ENCODE measurements at regions not wholly inside any gene's neighbourhood (a gene's known extent, or its start where the extent isn't known, plus 50 kb on each side); places are given as distances from the start of the nearest gene placed in this dataset.
A peak's percentile ranks its signal among the peaks of the same experiment; 100 is the strongest.
"Not testable (repeated sequence)": the region's sequence is repeated elsewhere in the genome, so short reads cannot be mapped to it uniquely, and the experiment has no call there.

DNA sequence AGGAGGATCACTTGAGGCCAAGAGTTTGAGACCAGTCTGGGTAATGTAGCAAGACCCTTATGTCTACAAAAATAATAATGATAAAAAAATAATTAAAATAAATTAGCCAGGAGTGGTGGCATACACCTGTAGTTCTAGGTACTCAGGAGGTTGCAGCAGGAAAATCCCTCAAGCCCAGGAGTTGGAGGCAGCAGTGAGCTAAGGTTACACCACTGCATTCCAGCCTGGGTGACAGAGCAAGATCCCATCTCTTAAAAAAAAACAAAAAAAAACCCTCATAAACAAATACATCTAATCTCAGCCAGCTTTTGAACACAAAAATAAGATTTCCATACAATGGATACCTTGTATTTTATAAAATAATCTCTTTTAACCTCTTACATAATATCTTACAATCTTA lies 363.3 kb upstream of the KLF4 start:
- no peak for DNase-seq

DNA sequence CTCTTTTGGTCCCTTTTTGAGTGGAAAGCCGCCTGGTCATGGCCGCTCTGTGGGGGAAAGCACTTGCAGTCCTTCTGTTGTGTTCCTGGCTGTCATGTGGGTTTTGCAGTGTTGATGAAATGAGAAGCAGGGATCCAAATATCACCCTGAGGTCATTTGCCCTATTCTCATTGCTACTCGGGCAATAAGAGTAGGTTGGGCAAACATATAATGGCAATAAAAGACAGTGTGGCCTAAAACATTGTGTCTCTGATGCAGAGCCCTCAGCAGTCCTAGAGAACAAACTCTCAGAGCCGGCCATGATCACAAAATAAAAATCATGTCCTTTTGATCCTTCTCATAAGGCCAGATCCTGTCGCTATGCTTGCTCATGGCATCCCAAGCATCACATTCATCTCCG lies 361.1 kb upstream of the KLF4 start:
- no peak for DNase-seq

DNA sequence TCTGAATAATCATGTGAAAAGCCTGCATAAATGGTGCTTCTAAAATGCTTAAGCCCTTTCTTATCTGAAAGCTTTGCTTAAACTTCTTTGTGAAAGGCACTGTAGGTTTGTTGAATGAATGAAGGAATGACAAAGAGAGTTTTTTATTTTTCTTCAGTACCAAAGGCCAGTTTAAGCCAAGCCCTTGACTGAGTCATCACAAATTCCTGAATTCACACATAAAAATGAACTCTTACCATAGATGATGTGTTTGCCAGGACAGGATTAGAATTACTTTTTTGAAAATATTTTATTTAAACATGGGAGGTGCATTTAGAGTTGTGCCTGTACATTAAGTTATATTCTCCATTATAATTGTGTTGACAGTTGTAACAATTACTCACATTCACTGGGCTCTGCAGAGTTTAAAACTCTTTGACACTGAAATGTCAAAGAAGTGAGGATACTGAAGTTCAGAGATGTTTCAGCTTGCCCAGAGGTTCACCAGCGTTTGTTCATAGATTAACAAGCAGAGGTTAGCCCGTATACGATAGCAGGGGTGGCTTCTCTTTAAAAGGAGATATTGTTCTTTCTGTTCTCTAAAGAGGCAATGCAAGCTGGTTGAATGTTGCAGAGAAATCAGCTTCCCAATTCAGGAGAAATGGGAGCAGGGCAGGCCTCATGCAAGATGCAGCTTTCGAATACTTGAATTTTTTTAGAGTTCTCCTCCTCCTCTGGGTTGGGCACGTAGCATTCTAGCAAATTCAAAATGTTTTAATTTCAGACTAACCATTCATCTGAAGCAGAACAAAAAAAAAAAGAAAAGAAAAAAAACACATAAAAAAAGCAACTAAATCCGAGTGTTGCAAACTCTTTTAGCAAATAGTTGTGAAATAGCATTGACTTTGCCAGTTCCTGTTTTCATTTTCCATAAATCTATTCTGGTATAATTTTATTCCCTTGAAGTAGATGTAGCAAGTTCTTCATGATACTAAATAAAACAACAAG lies 358.7 kb upstream of the KLF4 start:
- DNase-seq, result no peak

DNA sequence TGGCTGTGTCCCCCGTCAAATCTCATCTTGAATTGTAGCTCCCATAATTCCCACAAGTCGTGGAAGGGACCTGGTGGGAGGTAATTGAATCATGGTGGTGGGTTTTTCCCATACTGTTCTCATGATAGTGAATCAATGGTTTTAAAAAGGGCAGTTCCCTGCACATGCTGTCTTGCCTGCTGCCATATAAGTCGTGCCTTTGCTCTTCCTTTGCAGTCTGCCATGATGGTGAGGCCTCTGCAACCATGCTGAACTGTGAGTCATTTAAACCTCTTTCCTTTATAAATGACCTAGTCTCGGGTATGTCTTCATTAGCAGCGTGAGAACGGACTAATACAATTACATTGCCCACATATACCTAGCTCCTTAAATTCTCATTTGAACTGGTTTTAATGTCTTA lies 353.0 kb upstream of the KLF4 start:
- no peak for DNase-seq

DNA sequence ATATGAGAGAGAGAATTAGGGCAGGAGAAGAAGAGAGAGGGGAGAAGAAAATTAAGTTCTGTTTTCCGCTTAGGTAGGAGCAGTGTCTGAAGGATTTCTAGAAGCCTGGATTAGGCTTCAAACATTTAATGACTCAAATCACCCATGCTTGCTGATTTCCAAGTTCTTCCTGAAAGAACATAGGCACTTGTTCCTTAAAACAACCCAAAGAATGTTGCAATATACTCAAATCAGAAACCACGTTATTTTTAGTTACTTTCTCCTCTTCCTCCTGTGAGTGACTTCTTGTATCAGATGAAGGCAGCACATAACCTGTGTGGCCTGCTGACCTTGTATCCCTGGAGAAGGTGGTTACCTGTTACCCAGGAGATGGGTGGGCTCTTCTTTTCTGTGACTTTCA lies 351.5 kb upstream of the KLF4 start:
- DNase-seq, result no peak

DNA sequence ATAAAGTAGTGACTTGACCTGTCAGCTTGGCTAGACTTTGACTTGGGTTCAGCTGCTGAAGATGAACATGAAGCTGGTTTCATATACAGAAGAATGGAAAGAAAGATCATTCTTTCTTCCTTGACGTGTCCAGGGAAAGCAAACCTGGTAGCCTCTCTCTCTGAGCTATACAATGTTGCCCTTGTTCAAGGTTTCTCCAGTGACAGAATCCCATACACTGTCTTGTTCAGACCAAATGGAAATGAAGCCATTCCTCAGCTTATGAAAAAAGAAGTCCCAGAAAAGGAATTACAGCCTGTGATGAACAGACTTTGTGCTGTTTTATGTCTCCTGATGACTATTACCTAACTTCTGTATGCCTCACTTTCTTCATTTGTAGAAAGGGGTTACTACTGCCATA lies 349.8 kb upstream of the KLF4 start:
- DNase-seq, result no peak

DNA sequence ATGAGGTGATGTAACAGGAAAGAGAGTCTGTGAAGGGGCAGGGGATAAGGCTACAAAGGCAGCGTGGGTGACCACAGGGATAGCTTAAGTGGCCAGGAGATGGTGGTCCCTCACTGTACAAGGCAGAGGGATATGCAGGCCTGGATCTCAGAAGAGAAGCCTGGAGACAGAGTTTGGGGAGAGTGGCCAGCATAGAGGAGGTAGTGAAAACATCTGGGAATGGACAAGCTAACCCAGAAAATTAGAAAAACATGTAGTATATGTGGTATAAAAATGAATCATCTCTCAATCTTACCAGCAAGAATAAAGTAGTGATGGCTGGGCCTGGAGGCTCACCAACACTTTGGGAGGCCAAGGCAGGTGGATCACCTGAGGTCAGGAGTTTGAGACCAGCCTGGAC lies 349.2 kb upstream of the KLF4 start:
- DNase-seq, result no peak

DNA sequence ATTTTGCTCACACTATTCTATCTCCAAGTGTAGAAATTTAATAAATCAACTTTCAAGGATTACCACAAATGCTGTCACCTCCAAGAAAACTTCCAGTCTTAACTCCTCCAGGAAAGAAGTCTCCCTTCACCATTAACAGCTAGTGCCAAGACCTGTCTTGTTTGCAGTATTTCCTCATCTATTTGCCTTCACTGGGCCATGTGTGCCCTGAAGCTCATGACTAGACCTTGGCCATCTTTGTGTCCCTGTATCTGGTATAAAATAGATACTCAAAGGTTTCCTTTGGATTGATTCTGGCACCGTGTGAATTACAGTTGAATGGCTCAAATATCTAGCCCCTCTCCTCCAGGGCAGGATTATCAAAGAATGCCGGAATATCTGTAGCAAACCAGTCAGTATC lies 346.7 kb upstream of the KLF4 start:
- DNase-seq, result no peak

DNA sequence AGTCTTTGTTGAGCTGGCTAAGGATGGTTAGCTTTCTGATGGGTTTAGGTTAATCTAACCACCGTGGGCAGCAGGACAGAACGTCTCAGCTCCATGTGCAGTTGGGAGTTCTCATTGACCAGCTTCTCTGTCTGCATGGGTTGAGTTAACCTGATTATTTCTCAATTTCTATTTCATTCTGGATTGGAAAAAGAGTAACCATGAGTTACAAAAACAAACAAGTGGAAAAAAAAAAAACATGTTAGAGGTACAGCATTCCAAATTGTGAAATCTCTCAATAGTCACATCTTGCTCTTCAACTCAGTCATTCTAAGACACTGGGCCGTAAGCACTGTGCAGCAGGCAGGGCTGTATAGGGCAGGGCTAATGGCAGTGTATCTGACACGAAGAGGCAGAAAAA lies 343.7 kb upstream of the KLF4 start:
- no peak for DNase-seq

DNA sequence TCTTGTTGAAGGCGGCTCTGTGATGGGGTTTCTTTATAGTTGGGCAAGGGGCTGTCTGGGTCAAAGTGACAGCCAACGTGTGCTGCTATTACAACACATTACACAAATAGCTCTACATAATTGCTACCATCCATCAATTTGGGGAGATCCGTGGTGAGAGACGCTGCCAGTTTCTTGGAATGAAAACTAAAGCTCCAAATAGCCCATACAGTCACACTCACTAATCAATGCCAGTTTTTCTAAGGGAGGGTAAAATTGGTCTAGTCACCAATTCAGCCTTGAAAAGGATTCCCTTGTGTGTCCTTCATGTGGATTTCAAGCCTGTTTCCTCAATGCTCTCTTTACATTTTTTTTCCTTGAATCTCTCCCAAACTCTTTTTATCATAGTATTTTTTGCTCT lies 343.3 kb upstream of the KLF4 start:
- no peak for DNase-seq

DNA sequence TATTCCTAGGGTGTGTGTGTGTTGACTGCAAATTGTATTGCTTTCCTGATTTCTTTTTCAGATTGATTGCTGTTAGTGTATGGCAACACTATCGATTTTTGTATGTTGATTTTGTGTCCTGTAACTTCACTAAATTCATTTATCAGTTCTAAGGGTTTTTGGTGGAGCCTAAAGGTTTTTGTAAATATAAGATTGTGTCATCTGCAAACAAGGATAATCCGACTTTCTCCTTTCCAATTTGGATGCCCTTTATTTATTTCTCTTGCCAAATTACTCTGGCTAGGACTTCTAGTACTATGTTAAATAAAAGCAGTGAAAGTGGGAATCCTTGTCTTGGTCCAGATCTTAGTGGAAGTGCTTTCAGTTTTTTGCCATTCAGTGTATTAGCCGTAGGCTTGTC lies 340.9 kb upstream of the KLF4 start:
- DNase-seq, result no peak

DNA sequence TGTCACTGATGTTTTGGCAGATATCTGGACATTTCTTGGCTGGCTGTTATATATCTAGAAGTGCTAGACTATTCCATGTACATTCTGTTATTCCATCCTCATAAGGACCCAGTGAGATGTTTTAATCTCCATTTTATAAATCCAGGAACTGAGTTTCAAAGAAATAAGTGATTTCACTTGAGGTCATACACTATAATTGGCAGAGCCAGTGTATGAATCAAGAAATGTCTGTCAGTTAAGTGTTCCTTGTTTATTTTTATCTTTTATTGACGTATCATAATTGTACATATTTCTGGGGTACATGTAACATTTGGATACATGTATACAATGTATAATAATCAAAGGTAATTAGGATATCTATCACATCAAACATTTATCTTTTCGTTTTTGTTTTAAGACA lies 338.3 kb upstream of the KLF4 start:
- no peak for DNase-seq

DNA sequence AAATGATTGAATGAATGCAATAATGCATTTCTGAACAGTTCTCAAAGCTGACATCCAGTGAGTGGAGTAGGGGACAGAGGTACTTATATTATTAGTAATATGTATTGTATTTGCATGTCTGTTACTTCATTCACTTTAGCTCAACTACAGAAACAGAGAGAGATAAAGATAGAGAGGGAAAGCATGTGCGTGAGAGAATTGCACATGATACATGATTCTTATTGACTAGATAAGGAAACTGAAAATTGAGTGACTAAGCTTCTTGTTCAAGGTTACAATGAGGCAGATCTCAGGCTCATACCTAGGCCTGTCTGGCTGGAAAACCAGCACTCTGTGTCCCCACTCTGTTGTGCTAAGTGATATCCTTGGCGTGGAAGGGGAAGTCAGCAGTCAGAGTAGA lies 337.7 kb upstream of the KLF4 start:
- DNase-seq, result no peak

DNA sequence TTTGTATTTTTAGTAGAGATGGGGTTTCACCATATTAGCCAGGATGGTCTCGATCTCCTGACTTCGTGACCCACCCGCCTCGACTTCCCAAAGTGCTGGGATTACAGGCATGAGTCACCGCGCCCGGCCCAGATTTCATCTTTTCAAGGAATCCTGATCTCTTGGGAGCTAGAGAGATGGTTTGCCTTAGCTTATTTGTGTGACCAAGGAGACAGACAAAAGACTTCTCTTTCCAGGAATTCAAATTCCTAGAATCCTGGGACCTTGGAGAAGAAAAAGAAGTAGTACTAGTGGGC lies 337.1 kb upstream of the KLF4 start:
- DNase-seq, result not testable (repeated sequence)

DNA sequence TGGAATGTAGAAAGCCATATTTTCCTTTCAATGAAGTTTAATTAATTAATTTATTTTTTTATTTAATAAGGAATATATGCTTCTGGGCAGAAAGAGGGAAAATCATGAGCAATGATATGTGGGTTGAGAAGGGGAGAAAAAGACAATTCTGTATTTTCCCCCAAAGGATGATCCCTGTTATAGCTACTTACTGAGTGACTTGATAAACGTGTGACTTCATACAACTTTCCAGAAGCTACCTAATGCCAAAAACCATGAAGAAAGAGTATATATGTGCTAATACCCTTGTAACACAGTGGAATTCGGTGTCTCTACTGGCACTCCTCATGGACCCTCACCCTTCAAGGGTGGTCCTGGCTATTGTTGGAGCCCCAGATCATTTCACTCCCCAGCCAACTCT lies 335.0 kb upstream of the KLF4 start:
- DNase-seq, result no peak

DNA sequence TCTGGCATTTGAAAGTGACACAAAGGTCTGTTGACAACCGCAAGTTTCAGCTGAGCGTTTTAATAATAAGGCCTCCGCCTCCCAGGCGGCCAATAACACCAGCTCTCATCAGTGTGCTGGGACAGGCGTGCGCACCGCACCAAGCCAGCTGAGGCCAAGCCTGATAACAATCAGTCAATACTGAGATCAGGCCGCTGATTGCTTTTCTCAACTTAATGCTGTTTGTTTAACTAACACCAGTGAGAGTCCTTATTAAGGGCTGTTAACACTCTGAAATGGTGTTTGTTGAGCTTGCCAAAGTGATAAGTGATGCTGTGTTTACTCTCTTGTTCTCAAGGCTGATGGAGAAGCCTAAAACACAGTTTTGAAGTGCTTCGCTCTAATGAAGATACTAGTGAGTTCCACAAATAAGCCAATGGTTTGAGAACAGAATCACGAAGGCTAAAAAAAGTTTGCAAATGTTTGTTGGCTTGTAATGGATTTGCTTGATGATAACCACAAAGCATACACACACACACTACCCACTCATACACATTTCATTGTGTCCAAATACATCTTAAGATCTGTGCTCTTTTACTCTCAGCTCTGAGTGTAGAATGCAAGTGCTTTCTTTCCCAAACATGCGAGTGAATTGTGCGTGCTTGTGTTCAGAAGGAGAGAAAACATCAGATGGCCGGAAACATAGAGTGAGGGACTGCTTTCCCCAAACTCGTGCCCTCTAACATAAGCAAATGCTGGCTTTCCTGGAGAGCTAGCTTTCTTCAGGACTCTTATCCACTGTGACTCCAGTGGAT lies 330.4 kb upstream of the KLF4 start:
- DNase-seq, result peak; percentile 91

DNA sequence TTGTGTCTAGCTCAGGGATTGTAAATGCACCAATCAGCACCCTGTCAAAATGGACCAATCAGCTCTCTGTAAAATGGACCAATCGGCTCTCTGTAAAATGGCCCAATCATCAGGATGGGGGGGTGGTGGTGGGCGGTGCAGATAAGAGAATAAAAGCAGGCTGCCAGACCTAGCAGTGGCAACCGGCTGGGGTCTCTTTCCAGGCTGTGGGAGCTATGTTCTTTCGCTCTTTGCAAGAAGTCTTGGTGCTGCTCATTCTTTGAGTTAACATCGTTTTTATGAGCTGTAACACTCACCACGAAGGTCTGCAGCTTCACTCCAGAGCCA lies 328.9 kb upstream of the KLF4 start:
- not testable (repeated sequence) for DNase-seq

DNA sequence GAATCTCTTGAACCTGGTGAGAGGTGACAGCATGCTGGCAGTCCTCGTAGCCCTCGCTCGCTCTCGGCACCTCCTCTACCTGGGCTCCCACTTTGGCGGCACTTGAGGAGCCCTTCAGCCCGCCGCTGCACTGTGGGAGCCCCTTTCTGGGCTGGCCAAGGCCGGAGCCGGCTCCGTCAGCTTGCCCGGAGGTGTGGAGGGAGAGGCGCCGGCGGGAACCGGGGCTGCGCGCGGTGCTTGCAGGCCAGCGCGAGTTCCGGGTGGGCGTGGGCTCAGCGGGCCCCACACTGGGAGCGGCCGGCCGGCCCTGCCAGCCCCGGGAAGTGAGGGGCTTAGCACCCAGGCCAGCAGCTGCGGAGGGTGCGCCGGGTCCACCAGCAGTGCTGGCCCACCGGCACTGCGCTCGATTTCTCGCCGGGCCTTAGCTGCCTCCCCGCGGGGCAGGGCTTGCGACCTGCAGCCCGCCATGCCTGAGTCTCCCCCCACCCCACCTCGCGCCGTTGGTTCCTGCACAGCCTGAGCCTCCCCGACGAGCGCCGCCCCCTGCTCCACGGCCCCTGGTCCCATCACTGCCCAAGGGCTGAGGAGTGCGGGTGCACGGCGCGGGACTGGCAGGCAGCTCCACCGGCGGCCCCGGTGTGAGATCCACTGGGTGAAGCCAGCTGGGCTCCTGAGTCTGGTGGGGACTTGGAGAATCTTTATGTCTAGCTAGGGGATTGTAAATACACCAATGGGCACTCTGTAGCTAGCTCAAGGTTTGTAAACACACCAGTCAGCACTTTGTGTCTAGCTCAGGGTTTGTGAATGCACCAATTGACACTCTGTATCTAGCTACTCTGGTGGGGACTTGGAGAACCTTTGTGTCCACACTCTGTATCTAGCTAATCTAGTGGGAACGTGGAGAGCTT lies 328.3 kb upstream of the KLF4 start:
- DNase-seq, result not testable (repeated sequence)

DNA sequence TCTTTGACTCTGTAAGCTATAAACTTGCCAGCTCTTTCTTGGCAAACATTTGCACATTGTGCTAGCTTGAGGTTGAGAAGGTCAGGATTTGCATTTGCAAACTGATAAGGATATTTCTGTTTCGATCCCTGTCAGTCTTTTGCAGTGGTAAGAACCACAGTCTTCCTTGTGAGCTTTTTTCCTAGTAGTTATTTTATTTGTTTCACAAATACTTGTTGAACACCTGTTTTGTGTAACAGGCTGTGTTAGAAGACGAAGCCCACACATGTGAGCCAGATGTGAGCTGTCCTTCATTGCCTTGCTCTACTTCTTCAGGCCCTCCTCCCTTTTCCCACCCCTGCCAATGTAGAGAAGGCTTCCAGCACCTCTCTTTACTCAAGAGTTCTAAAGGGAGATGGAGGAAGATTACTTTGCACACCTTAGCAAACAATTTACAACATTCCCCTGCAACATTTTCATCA lies 327.0 kb upstream of the KLF4 start:
- no peak for DNase-seq

DNA sequence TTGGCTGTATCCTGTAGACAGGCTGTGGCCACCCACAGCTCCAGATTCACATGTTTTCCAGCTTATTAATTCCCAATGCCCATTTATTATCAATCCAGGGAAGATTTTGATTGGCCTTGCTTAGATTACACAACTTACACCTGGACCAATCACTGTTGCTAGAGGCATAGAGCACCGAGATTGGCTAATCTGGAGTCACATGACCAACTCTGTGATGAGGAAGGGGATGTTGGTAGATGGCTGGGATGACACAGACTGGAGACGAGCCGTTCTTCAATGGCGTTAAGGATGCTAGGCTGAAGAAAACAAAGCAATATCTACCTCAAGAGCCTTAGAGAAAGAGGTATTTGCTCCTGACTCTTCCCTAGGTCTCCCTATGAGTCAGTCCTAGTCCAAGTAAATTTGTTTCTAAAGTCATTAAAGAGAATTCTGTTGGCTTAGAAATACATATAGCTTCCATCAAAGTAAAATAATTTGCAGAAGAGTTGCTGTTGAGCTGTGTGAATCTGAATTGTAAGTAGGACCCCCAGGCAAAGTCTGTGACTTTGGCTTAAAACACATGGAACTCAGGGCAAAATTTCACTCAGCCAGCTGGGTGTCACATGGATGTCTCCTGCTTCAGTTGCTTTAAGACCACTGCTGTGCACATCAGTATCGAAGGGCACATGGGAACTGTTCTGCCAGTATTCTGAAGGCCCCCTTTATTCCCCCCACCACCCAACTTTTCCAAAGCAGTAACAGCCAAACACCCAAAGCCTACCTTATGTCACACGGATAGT lies 326.4 kb upstream of the KLF4 start:
- no peak for DNase-seq

DNA sequence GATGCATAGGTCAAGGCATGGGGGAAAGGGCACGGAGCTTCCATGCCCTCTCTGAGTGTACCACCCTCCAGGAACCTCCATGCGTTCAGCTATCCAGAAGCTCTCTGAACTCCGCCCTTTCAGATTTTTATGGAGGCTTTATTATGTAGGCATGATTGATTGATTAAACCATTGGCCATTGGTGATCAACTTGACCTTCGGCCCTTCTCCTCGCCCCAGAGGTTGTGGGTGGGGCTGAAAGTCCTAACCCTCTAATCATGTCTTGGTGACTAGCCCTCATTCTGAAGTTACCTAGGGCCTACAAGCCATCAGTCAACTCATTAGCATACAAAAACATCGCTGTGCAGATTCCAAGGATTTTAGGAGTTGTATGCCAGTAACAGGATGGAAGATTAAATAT lies 323.7 kb upstream of the KLF4 start:
- no peak for DNase-seq

DNA sequence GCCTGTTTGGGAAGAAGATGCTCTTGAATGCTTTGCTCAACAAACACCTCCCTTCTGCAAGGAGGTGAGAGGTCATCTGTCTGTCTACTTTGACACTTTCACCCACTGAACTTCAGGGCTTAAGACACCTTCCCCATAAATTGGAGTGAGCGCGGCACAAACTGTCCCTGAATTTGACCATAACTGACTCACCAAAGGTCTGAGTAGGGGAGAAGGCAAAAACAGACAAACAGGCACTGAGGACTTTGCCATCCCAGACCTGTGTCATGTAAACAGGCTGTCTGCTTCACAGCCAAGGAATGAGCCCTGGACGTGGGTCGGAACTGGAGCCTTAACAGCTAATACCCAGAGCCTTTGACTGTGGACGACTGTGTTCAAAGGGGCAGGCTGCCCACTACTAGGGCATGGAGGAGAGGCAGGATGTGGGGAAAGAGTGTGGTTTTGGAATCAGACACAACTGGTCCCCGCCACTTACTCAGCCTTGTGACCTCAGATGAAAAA lies 320.9 kb upstream of the KLF4 start:
- no peak for DNase-seq

Data from DMS53 (cell line).